Adrenal gland (tissue), 5 donors: ENCODE measurements at regions not wholly inside any gene's neighbourhood (a gene's known extent, or its start where the extent isn't known, plus 50 kb on each side); places are given as distances from the start of the nearest gene placed in this dataset.

Experiments used
- CTCF ChIP-seq, 6 experiments: fragments of 450-650 bp in 4 of 6; fragments of 200-600 bp in 2 of 6; sonication (generic) in 1 of 6; IDR thresholded peaks; 1 replicate in 5 of 6; 2 replicates in 1 of 6; pipeline versions ENCODE4 v1.5.1 to v1.8.0; 2016 to 2021; ENCODE audit warnings: antibody characterized with exemption in 6 of 6, mild to moderate bottlenecking in 2 of 6, moderate library complexity in 1 of 6
- POLR2A ChIP-seq, 2 donors: fragments of 450-650 bp; IDR thresholded peaks; one replicate each; pipeline ENCODE4 v1.6.1; 2017; ENCODE audit warnings: antibody characterized with exemption in 2 of 2, mild to moderate bottlenecking in 2 of 2, moderate library complexity in 1 of 2
- donor health status: DM: no; HTN: no; CAD: no.

GRCh38 chr1:95548211-95548610 lies 314.2 kb downstream of the RWDD3 start:
- TF ChIP-seq POLR2A (IDR thresholded peaks at IDR 0.05), result no peak
- no peak for TF ChIP-seq CTCF (IDR thresholded peaks at IDR 0.05)
